ENCODE measurements at regions not wholly inside any gene's neighbourhood (a gene's known extent, or its start where the extent isn't known, plus 50 kb on each side); places are given as distances from the start of the nearest gene placed in this dataset.

DNA sequence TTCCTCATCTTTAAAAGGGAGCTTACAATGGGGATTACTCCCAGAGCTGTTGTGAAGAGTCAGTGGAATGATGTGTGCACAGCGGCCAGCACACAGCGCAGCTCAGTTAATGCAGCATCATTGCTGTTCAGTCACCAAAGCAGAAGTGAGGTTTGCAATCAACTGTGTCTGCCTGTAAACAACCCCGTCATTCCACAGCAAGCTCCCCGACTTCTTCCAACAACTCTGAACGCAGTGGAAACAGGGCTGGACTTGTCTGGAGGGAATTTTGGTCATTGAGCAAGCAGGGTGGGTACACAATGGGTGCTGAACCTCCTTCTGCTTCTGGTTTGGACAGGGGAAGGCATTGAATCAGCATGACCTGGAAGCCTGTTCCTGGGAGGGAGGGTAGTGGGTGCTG lies 347.4 kb downstream of the PTPRU start:
- DNase-seq (ENCODE audit: extremely low spot score): no peak
- CTCF ChIA-PET: no interaction called here
- POLR2A ChIA-PET: no interaction called here

GRCh38 chr1:29581256-29581655 lies 344.9 kb downstream of the PTPRU start:
- TF ChIP-seq, protein P1, sequence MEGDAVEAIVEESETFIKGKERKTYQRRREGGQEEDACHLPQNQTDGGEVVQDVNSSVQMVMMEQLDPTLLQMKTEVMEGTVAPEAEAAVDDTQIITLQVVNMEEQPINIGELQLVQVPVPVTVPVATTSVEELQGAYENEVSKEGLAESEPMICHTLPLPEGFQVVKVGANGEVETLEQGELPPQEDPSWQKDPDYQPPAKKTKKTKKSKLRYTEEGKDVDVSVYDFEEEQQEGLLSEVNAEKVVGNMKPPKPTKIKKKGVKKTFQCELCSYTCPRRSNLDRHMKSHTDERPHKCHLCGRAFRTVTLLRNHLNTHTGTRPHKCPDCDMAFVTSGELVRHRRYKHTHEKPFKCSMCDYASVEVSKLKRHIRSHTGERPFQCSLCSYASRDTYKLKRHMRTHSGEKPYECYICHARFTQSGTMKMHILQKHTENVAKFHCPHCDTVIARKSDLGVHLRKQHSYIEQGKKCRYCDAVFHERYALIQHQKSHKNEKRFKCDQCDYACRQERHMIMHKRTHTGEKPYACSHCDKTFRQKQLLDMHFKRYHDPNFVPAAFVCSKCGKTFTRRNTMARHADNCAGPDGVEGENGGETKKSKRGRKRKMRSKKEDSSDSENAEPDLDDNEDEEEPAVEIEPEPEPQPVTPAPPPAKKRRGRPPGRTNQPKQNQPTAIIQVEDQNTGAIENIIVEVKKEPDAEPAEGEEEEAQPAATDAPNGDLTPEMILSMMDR (IDR thresholded peaks at IDR 0.05; ENCODE audit: control extremely low read depth, extremely low read depth, low read depth, missing control alignments): no peak
- no peak for DNase-seq (ENCODE audit: extremely low spot score)
- ChIA-PET POLR2A (no interaction called here), CTCF (interaction anchor here (0.8 kb wide), 1 partner anchor 16 kb away, joined by 3 read pairs; no protein-coding TSS in a partner anchor)

More for the DNA sequence above, 347.4 kb downstream of the PTPRU start:
- TF ChIP-seq, protein P1 (IDR thresholded peaks at IDR 0.05; ENCODE audit: control extremely low read depth, extremely low read depth, low read depth, missing control alignments): no peak

- no peak for DNase-seq (ENCODE audit: extremely low spot score)
- ChIA-PET CTCF (no interaction called here), POLR2A (no interaction called here)
- TF ChIP-seq, protein P1 (IDR thresholded peaks at IDR 0.05; ENCODE audit: control extremely low read depth, extremely low read depth, low read depth, missing control alignments): no peak
These were observed 343.6 kb downstream of the PTPRU start for GRCh38 chr1:29579821-29580425.

- CTCF ChIA-PET: no interaction called here
- POLR2A ChIA-PET: no interaction called here
- TF ChIP-seq, protein P1 (IDR thresholded peaks at IDR 0.05; ENCODE audit: control extremely low read depth, extremely low read depth, low read depth, missing control alignments): no peak
- no peak for DNase-seq (ENCODE audit: extremely low spot score)
These were observed 341.2 kb downstream of the PTPRU start for GRCh38 chr1:29577512-29577911.

- CTCF ChIA-PET: no interaction called here
These were observed 340.2 kb downstream of the PTPRU start for GRCh38 chr1:29576510-29576909.

GRCh38 chr1:29575826-29576225 lies 339.5 kb downstream of the PTPRU start:
- CTCF ChIA-PET: no interaction called here
- TF ChIP-seq, protein P1 (IDR thresholded peaks at IDR 0.05; ENCODE audit: control extremely low read depth, extremely low read depth, low read depth, missing control alignments): no peak
- POLR2A ChIA-PET: no interaction called here
- no peak for DNase-seq (ENCODE audit: extremely low spot score)

More at GRCh38 chr1:29576510-29576909, 340.2 kb downstream of the PTPRU start:
- DNase-seq (ENCODE audit: extremely low spot score): no peak
- TF ChIP-seq, protein P1 (IDR thresholded peaks at IDR 0.05; ENCODE audit: control extremely low read depth, extremely low read depth, low read depth, missing control alignments): no peak
- POLR2A ChIA-PET: no interaction called here

Data from GM10248 (cell line).